Vagina (tissue), 2 donors: ENCODE measurements at regions not wholly inside any gene's neighbourhood (a gene's known extent, or its start where the extent isn't known, plus 50 kb on each side); places are given as distances from the start of the nearest gene placed in this dataset.

Experiments used
- DNase-seq, 2 donors: peaks; one replicate each; pipeline ENCODE4 v3.0.0-alpha.2; 2017; ENCODE audit errors: extremely low spot score in 2 of 2
- H3K27ac ChIP-seq: fragments of 200-600 bp; sonication (generic); one replicate; pipeline ENCODE4 v1.5.1; 2019
- H3K27me3 ChIP-seq: fragments of 200-600 bp; sonication (generic); one replicate; pipeline ENCODE4 v1.5.1; 2019
- H3K36me3 ChIP-seq, 2 donors: fragments of 200-600 bp; sonication (generic); one replicate each; pipeline ENCODE4 v1.5.1; 2017 to 2019
- H3K4me1 ChIP-seq: fragments of 200-600 bp; sonication (generic); one replicate; pipeline ENCODE4 v1.5.1; 2019
- H3K4me3 ChIP-seq, 2 donors: fragments of 200-600 bp; sonication (generic); 1 replicate in 1 of 2; 2 replicates in 1 of 2; pipeline ENCODE4 v1.5.1; 2016 to 2019
- H3K9me3 ChIP-seq: fragments of 200-600 bp; sonication (generic); one replicate; pipeline ENCODE4 v1.5.1; 2019
- POLR2A ChIP-seq, 2 donors: fragments of 450-650 bp; IDR thresholded peaks; one replicate each; pipeline ENCODE4 v1.6.1; 2017; ENCODE audit warnings: antibody characterized with exemption in 2 of 2, mild to moderate bottlenecking in 2 of 2, moderate library complexity in 2 of 2
- POLR2AphosphoS5 ChIP-seq, 2 donors: sonication (generic); formaldehyde crosslinking; IDR thresholded peaks; one replicate each; pipeline ENCODE4 v1.9.0; 2017; ENCODE audit warnings: antibody characterized with exemption in 2 of 2, mild to moderate bottlenecking in 2 of 2, low read depth in 1 of 2; ENCODE audit not compliant: insufficient read depth in 1 of 2
- intact Hi-C: fragments of 100-400 bp; cut with DNase I; formaldehyde crosslinking; loops from one replicate; pipeline ENCODE4 v1.15.1; 2023
- TF ChIP-seq, protein P1 (sequence below), 3 experiments: fragments of 450-650 bp in 2 of 3; fragments of 200-600 bp in 1 of 3; sonication (generic) in 1 of 3; IDR thresholded peaks; one replicate each; pipeline ENCODE4 v1.5.1; 2017 to 2019; ENCODE audit warnings: antibody characterized with exemption in 3 of 3, mild to moderate bottlenecking in 2 of 3, moderate library complexity in 2 of 3

DNA sequence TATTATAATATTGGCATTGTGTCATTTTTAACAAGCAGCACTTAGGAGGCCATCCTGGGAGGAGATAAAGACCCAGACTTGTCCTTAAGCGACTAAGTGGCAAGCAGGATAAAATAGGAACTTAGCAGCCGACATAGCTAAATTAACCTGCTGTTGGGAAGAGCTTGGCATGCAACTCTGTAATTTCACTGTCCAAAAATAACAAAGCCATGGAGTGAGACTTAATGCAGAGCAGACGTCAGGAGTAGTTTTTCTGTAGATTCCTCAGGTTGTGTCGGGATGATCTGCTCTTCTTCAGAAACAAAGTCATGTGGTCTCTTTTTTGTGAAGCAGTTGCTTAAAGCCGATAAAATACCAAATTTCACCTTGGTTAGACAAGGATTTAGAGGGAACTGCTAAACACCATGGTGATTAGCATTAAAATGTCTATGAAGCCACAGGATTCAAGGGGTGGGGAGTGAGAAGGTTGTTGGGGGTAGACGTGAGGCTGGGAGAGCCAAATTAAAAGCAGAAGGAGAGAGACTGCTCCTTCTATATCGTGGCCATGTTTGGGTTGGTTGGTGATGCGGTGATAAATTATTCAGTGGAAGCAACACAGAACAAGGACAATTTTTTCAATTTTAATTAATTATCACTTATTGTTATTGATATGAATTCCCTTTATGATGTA is 303.0 kb downstream of the CSNK1G3 start:
- TF ChIP-seq, protein P1, sequence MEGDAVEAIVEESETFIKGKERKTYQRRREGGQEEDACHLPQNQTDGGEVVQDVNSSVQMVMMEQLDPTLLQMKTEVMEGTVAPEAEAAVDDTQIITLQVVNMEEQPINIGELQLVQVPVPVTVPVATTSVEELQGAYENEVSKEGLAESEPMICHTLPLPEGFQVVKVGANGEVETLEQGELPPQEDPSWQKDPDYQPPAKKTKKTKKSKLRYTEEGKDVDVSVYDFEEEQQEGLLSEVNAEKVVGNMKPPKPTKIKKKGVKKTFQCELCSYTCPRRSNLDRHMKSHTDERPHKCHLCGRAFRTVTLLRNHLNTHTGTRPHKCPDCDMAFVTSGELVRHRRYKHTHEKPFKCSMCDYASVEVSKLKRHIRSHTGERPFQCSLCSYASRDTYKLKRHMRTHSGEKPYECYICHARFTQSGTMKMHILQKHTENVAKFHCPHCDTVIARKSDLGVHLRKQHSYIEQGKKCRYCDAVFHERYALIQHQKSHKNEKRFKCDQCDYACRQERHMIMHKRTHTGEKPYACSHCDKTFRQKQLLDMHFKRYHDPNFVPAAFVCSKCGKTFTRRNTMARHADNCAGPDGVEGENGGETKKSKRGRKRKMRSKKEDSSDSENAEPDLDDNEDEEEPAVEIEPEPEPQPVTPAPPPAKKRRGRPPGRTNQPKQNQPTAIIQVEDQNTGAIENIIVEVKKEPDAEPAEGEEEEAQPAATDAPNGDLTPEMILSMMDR (IDR thresholded peaks at IDR 0.05) = no peak
- TF ChIP-seq POLR2AphosphoS5 (IDR thresholded peaks at IDR 0.05; ENCODE audit: insufficient read depth in 1 of 2, low read depth in 1 of 2) = no peak
- no peak for TF ChIP-seq POLR2A (IDR thresholded peaks at IDR 0.05)
- no peak overlapping the region for H3K27ac ChIP-seq
- no peak overlapping the region for H3K4me3 ChIP-seq

DNA sequence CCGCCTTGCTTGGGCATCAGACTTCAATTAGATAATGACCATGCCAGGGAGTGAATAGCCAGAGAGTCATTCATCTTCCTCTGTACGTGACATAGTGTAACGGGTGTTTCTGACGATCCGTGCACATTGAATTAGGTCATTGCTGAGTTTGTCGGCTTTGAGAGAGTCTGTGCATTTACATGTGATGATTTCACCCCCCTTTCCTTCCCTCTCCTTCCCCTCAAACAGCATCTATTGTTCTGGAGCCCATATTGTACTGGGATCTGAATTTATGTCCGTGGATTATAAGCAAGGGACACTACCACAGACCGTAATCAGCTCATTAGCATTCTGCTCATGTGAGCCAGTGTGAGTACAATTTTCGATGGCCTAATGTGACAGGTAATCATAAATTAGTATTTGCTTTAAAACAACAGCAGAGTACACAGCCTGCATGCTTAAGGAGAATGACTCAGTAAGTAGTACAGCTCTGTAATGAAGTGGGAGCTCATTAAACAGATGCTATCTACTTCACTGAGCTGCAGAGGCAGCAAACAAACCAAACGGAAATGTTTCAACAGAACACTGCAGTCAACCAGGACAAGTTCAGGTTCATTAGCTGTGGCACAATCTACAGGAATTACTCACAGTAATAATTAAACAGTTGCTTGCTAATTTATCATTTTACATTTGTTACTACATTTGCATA is 302.1 kb downstream of the CSNK1G3 start:
- Histone ChIP-seq H3K27ac (no peak overlapping the region), H3K4me1 (peaks cover 27% of the 10 kb centered on the region), H3K36me3 (no peaks in the 10 kb centered on the region), H3K4me3 (no peak overlapping the region), H3K27me3 (no peaks in the 10 kb centered on the region), H3K9me3 (no peaks in the 10 kb centered on the region)
- no peak for DNase-seq
- intact Hi-C loops = no loop called here
- TF ChIP-seq, protein P1 (IDR thresholded peaks at IDR 0.05) = no peak
- TF ChIP-seq POLR2A (IDR thresholded peaks at IDR 0.05) = no peak
- TF ChIP-seq POLR2AphosphoS5 (IDR thresholded peaks at IDR 0.05; ENCODE audit: insufficient read depth in 1 of 2, low read depth in 1 of 2) = no peak

More for the DNA sequence above, 303.0 kb downstream of the CSNK1G3 start:
- no peak for DNase-seq
- Histone ChIP-seq H3K27me3 (no peaks in the 10 kb centered on the region), H3K4me1 (peaks cover 21% of the 10 kb centered on the region), H3K9me3 (no peaks in the 10 kb centered on the region), H3K36me3 (no peaks in the 10 kb centered on the region)
- intact Hi-C loops = no loop called here

DNA sequence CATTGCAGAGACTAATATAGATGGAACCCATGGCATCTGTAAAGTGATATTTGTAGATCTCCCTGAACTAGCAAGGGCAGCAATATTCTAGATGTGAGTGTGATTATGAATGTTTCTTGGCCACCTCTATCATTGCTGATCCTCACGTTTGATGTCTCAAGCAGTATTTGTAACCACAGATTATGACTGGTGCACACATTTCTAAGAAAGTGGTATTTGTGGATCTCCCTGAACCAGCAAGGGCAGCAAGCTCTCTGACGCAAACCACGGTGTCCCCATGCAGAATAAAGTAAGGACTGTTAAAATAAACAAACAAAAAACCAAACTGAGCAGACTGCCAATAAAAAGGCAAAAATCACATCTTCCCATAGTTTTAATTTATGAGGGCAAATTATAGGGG is 301.3 kb downstream of the CSNK1G3 start:
- peaks cover 31% of the 10 kb centered on the region for H3K4me1 ChIP-seq
- H3K27ac ChIP-seq = no peak overlapping the region
- H3K4me3 ChIP-seq = no peak overlapping the region
- no peaks in the 10 kb centered on the region for H3K27me3 ChIP-seq
- intact Hi-C loops = no loop called here
- no peaks in the 10 kb centered on the region for H3K36me3 ChIP-seq
- H3K9me3 ChIP-seq = no peaks in the 10 kb centered on the region
- no peak for DNase-seq
- TF ChIP-seq, protein P1 (IDR thresholded peaks at IDR 0.05) = no peak
- TF ChIP-seq POLR2A (IDR thresholded peaks at IDR 0.05) (no peak), POLR2AphosphoS5 (IDR thresholded peaks at IDR 0.05; ENCODE audit: insufficient read depth in 1 of 2, low read depth in 1 of 2) (no peak)

DNA sequence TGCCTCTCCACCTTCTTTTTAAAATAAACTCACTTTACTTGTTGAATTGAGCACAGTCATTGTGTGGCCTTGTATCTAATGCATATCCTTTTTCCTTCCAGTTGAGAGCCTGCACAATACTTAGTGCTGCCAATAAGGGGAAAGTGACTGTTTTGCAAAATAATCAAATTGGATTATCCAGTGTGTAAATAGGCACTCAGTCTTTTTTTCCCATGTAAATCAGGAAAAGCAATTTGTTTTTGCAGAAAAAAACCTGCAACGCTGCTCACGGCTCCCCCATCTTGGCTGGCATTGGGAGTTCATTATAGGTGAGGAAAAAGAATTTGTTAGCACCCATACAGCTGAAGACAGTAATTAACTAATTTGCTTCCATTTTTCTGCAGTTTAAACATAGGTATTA is 299.9 kb downstream of the CSNK1G3 start:
- TF ChIP-seq, protein P1 (IDR thresholded peaks at IDR 0.05) = no peak
- no peak for TF ChIP-seq POLR2A (IDR thresholded peaks at IDR 0.05)
- TF ChIP-seq POLR2AphosphoS5 (IDR thresholded peaks at IDR 0.05; ENCODE audit: insufficient read depth in 1 of 2, low read depth in 1 of 2) = no peak
- H3K4me1 ChIP-seq = peaks cover 41% of the 10 kb centered on the region

More for the DNA sequence above, 299.9 kb downstream of the CSNK1G3 start:
- intact Hi-C loops = no loop called here
- Histone ChIP-seq H3K36me3 (no peaks in the 10 kb centered on the region), H3K9me3 (no peaks in the 10 kb centered on the region), H3K27ac (no peak overlapping the region), H3K4me3 (no peak overlapping the region), H3K27me3 (no peaks in the 10 kb centered on the region)
- no peak for DNase-seq
